AG04449 (cell line): ENCODE measurements at regions not wholly inside any gene's neighbourhood (a gene's known extent, or its start where the extent isn't known, plus 50 kb on each side); places are given as distances from the start of the nearest gene placed in this dataset.

Experiments used
- CTCF ChIA-PET: fragments of 350-600 bp; formaldehyde crosslinking; extraction: SDS; loops from one replicate; lab custom pipeline; 2021; ENCODE audit warnings: antibody characterized with exemption; lab: Yijun Ruan, JAX
- POLR2A ChIA-PET: fragments of 400-600, 350-600 bp; formaldehyde crosslinking; extraction: SDS; loops from one replicate; lab custom pipeline; 2020; ENCODE audit warnings: antibody characterized with exemption, inconsistent platforms; lab: Yijun Ruan, JAX
- DNase-seq: peaks from one replicate; pipeline ENCODE4 v3.0.0-alpha.2; 2010; ENCODE audit warnings: low read depth, low spot score
- H3K4me3 ChIP-seq: 2 replicates; pipeline ENCODE4 v1.5.1; 2011; ENCODE audit warnings: low read depth, mild to moderate bottlenecking, control low read depth, low read length
- TF ChIP-seq, protein P1 (sequence below): IDR thresholded peaks from one replicate; pipeline ENCODE4 v1.5.1; 2011; ENCODE audit warnings: mild to moderate bottlenecking, moderate library complexity, low read length, control low read depth, inconsistent platforms; ENCODE audit not compliant: insufficient read depth; ENCODE audit errors: missing control alignments

DNA sequence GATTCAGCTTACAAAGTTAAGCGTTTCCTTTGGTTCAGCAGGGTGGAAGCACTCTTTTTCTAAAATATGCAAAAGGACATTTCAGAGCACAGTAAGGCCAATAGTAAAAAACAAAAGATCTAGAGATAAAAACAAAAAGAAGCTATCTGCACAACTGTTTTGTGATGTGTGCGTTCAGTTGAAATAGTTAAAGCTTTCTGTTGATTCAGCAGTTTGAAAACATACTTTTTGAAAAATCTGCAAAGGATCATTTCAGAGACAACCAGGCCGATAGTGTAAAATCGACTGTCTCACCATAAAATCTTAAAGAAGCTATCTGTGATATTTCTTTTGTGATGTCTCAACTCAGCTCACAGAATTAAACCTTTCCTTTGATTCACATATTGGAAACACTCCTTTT lies 300.0 kb upstream of the ALG10B start:
- no peak overlapping the region for H3K4me3 ChIP-seq
- DNase-seq: no peak
- TF ChIP-seq, protein P1, sequence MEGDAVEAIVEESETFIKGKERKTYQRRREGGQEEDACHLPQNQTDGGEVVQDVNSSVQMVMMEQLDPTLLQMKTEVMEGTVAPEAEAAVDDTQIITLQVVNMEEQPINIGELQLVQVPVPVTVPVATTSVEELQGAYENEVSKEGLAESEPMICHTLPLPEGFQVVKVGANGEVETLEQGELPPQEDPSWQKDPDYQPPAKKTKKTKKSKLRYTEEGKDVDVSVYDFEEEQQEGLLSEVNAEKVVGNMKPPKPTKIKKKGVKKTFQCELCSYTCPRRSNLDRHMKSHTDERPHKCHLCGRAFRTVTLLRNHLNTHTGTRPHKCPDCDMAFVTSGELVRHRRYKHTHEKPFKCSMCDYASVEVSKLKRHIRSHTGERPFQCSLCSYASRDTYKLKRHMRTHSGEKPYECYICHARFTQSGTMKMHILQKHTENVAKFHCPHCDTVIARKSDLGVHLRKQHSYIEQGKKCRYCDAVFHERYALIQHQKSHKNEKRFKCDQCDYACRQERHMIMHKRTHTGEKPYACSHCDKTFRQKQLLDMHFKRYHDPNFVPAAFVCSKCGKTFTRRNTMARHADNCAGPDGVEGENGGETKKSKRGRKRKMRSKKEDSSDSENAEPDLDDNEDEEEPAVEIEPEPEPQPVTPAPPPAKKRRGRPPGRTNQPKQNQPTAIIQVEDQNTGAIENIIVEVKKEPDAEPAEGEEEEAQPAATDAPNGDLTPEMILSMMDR: no peak
- ChIA-PET CTCF (no interaction called here), POLR2A (no interaction called here)

DNA sequence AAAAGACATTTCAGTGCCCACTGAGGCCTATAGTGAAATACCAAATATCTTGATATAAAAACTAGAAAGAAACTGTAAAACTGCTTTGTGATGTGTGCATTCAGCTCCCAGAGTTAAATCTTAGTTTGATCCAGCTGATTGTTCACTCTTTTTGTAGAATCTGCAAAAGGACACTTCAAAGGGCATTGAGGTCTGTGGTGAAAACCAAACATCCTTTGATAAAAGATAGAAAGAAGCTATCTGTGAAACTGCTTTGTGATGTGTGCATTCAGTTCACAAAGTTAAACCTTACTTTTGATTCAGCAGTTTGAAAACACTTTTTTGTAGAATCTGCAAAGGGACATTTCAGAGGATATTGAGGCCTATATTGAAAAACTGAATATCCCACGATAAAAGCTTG lies 290.7 kb upstream of the ALG10B start:
- ChIA-PET CTCF (no interaction called here), POLR2A (no interaction called here)
- H3K4me3 ChIP-seq: no peak overlapping the region
- TF ChIP-seq, protein P1: no peak
- DNase-seq: no peak

DNA sequence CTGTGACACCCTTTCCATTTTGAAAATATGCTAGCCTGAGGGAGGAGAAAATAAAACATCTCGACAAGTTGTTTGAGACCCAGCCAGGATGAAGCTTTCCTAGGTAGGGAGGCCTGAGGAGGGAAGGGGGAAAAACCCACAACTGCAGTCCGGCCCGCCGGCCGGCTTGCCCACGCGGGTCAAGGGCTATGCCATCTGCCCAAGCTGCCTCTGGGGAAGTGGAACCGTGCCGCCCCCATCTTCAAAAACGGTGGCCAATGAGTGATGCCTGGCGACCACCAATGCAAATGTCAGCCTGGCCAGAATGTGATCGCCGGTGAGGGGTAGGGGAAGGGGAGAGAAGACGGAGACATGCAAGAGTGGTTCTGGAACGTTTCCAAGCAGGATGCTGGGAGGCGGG lies 263.5 kb upstream of the ALG10B start:
- ChIA-PET POLR2A (no interaction called here), CTCF (no interaction called here)
- no peak overlapping the region for H3K4me3 ChIP-seq
- TF ChIP-seq, protein P1: no peak
- no peak for DNase-seq

GRCh38 chr12:38053655-38054464 lies 262.7 kb upstream of the ALG10B start:
- no peak for DNase-seq
- TF ChIP-seq, protein P1: no peak
- ChIA-PET POLR2A (no interaction called here), CTCF (no interaction called here)
- H3K4me3 ChIP-seq: no peak overlapping the region

DNA sequence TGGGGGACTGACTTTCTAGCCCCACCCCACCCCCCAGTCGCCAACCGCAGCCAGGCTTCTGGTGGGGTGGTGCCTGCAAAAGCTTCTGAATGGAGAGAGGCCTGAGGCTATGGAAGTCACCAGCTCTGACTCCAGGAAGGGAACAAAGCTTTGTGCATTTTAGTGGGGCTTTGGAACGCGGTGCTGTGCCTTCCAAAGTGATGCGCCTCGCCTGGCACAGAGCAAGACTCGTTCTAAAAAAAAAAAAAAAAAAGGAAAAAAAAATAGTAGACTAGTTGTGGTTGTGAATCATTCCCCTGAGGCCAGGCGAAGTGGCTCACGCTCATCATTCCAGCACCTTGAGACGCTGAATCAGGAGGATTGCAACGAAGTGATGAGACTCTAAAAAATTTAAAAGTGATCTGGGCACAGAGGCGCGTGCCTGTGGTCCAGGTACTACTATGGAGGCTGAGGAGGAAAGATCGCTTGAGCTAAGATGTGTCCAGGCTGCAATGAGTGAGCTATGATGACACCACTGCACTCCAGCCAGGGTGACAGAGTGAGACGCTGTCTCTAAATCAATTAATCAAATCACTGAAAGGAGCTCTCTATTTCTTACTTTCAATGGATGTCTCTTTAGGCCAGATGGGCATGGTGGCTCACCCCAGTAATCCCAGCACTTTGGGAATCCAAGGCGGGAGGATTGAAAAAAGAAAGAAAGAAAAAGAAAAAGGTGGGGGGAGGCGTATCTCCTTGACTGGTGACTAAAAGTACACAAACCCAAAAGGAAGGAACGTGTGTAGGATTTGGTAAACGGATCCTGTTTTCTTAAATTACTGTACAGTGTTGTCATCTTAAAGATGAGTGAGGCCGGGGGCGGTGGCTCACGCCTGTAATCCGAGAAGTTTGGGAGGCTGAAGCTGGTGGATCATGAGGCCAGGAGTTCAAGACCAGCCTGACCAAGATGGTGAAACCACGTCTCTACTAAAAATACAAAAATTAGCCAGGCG lies 259.6 kb upstream of the ALG10B start:
- DNase-seq: no peak
- CTCF ChIA-PET: no interaction called here
- TF ChIP-seq, protein P1: no peak
- no peak overlapping the region for H3K4me3 ChIP-seq
- POLR2A ChIA-PET: no interaction called here

DNA sequence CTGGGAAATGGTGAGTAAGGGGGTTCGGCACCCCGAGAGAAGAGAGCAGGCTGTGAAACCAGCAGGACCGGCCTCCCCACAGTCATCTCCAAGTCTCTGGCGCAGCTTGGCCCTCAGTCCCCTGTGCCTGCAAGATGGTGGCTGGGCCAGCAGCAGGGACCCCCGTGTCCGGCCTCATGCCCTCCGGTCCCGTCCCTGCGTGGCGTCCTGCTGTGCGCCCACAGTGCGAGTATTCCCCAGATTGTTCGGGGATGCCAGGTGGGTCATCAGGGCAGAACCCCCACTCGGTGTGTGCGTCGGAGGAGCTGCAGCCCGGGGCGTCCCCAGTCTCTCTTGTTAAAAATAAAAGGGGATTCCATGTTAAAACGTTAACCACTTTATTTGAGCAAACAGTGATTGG lies 216.9 kb upstream of the ALG10B start:
- ChIA-PET POLR2A (no interaction called here), CTCF (no interaction called here)
- H3K4me3 ChIP-seq: no peak overlapping the region
- no peak for DNase-seq
- TF ChIP-seq, protein P1: no peak
